SK-N-SH treated with all-trans-retinoic acid at 6 μM for 48 hours (cell line): ENCODE measurements at regions not wholly inside any gene's neighbourhood (a gene's known extent, or its start where the extent isn't known, plus 50 kb on each side); places are given as distances from the start of the nearest gene placed in this dataset.

Source experiments
- TOX ChIP-seq: fragments of 250-450 bp; sonication (Bioruptor Pico); IDR thresholded peaks from 2 replicates; pipeline ENCODE4 v1.8.0; 2021; ENCODE audit warnings: mild to moderate bottlenecking, moderate library complexity, borderline replicate concordance
- ZC3H10 ChIP-seq: fragments of 250-450 bp; sonication (Bioruptor Pico); IDR thresholded peaks from 2 replicates; pipeline ENCODE4 v1.5.1; 2021; ENCODE audit warnings: mild to moderate bottlenecking, moderate library complexity
- TF ChIP-seq, protein P1 (sequence below): fragments of 250-450 bp; sonication (Bioruptor Pico); IDR thresholded peaks from 2 replicates; pipeline ENCODE4 v1.5.1; 2021; ENCODE audit warnings: mild to moderate bottlenecking, moderate library complexity

GRCh38 chr3:44021651-44022594, 219.8 kb upstream of the TOPAZ1 start:
- TF ChIP-seq, protein P1, sequence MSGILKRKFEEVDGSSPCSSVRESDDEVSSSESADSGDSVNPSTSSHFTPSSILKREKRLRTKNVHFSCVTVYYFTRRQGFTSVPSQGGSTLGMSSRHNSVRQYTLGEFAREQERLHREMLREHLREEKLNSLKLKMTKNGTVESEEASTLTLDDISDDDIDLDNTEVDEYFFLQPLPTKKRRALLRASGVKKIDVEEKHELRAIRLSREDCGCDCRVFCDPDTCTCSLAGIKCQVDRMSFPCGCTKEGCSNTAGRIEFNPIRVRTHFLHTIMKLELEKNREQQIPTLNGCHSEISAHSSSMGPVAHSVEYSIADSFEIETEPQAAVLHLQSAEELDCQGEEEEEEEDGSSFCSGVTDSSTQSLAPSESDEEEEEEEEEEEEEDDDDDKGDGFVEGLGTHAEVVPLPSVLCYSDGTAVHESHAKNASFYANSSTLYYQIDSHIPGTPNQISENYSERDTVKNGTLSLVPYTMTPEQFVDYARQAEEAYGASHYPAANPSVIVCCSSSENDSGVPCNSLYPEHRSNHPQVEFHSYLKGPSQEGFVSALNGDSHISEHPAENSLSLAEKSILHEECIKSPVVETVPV (CRISPR knock-in tag), result no peak
- TF ChIP-seq TOX (CRISPR knock-in tag), result no peak
- no peak for TF ChIP-seq ZC3H10 (CRISPR knock-in tag)
